ENCODE measurements at regions not wholly inside any gene's neighbourhood (a gene's known extent, or its start where the extent isn't known, plus 50 kb on each side); places are given as distances from the start of the nearest gene placed in this dataset.
A peak's percentile ranks its signal among the peaks of the same experiment; 100 is the strongest.

DNA sequence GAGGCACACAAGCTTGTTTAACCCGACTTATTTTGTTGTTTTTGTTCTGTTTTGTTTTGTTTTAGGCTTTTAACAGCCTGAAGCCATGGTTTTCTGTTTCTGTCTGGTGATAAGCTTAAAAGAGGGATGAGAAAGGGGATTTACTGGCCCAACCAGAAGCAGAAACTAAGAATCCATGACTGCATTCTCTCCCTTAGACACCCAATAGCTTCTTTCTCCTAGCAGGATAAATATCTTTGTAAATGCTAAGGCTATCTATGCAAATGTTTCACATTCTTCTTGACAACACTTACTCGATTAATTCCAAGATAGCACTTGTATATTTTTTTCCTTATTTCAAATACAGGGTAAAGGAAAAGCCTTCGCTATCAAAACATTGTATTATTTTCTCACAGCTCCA, 53.7 kb upstream of the SMAD1 start:
- DNase-seq: no peak

DNA sequence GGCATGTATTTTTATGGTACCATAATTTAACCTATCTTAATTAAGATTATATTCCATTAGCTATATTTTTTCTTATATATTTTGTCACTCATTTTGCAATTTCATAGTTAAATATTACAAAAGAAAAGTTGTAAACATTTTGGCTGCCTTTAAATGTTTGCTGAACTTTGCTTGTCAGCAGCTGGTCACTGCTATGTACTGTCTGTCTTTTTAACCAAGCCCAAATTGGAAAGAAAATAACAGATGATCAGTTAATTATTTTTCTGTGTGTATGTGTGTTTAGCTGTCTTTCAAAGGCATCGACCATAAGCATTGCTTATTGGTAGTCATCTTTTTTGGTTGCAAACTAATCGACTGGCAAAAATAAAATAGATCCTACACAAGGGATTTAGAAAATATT, 54.4 kb upstream of the SMAD1 start:
- DNase-seq: no peak

DNA sequence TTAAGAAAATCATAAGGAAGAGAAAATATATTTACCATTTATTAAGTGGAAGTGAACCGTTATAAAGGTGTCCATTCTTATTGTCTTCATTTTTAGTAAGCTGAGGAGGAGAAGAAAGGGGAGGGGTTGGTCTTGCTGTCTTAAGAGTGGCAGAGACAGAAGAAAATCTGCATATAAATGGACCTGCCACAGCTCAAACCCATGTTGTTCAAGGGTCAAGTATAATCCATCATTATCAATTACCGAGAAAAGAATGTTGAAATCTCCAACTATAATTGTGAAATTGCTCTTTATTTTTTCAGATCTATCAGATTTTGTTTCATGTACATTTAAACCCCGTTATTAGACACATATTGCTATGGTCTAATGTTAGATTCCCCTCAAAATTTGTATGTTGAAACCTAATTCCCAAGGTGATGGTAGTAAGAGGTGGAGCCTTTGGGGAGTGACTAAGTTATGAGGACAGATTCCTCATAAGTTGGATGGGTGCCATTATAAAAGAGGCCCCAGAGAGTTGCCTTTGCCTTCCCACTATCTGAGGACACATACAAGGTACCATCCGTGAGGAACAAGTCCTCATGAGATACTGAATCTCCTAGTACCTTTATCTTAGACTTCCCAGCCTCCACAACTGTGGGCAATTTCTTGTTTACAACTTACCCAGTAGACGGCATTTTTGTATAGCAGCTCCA, 58.5 kb upstream of the SMAD1 start:
- DNase-seq: no peak

DNA sequence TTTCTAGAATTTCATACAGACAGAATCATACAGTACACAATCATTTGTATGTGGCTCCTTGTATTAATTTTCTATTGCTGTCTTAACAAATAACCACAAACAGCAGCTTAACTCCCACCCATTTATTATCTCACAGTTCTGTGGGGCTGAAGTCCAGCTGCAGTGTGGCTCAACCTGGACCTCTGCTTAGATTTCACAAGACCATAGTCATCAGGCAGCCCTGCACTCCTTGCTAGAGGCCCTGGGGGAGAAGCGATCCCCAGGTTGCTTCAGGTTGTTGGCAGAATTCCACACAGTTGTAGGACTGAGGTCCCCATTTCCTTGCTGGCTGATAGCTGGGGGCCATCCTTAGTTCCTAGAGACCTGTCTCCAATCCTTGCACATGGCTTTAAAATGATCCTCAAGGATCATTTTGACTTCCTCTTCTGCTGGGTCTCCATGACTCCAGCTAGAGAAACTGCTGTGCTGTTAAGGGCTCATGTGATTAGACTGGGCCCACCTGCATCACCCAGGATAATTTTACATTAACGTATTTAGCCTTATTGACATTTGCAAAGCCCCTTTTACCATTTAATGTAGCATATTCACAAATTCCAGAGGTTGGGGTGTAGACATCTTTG, 60.9 kb upstream of the SMAD1 start:
- DNase-seq: no peak

DNA sequence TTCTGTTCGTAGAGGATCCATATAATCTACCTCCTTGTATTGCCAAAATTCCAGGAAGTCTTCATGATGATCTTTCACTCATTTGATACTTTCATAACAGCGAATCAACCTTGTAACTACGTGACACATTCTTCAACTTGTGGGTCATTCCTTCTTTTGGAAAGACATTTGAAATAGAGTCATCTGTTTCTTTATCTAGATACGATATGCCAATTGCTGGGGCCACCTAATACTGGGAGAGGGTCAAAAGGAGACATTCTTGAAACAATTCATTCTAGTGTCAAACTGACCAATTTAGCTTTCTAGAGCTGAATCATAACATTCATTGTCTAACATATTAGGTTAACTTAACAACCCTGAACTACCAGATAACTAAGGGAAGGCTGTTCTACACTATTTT, 62.9 kb upstream of the SMAD1 start:
- no peak for DNase-seq

DNA sequence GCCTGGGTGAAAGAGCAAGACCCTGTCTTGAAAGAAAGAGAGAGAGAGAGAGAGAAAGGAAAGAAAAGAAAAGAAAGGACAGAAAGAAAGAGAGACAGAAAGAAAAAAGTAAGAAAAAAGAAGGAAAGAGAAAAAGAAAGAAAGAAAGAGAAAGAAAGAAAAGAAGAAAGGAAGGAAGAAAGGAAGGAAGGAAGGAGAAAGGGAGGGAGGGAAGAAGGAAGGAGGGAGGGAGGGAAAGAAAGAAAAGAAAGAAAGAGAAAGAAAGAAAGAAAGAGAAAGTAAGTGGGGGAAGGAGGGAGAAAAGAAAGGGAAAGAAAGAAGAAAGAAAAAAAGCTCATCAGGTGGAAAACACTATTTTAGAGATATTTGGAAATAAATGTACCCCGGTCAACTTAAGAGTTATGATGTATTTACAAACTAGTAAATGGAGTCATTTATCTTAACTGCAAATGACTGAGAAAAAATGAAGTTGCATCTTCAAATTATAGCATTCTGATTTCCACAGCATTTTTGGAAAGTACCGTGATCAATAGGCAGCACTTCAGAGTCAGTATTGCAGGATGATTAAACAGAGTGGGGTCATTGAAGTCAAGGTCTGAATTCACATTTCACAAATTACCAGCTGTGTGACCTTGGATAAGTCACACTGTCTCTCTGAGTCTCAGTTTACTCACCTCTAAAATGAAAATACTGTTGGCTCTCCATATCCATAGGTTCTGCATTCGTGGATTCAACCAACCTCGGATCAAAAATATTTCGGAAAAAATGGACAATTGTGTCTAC, 64.1 kb upstream of the SMAD1 start:
- no peak for DNase-seq

DNA sequence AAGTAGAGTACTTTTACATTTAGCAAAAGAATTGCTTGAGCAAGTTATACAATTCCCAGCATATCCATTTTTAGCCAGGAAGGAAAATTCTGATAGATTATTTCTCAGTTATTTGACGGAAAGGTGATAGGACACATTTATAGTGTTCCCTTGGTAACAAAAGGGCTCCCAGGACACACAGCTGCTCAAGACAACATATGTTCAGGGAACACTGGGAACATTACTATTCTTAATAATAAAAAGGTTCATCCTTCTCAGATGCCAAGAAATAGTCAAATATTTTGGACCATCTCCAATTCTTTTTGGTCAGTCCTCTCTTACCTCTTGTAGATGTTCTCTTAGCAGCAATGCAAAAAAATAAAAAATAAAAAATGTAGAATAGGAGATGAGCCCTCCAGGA, 66.8 kb upstream of the SMAD1 start:
- no peak for DNase-seq

DNA sequence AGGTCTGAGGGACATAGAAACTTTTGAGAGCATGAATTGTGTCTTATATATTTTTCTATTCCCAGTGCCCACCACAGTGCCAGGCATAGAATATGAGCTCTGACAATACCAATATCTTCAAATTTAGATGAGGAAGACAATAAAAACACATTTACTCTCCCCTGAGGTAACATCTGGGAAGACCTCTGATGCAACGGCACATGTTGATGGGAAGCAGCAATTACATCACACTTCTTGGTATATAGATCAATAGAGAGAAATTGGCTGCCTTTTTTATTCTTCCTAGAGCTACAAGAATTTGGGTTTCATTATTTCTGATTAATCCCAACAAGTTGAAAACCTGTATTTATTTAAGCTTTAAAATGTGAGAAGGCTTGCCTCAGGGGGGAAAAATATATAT, 67.4 kb upstream of the SMAD1 start:
- no peak for DNase-seq

DNA sequence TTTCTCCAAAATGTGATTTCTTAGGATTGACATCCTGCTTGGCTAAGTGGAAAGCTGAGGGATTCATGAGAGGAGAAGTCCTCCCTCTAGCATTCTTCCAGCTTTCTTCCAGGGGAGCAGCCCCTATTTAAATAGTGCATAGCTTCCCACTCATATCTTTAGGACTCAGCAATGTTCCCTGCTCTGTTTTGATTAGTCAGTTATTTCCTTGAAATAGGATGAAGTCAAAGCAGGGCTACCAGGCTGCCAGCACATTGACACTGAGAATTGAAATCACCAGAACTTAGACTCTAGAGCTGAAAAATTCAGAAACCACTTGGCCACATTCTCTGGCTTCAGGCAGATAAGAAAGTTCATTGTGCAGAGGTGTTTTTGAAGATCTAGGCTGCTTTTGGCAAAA, 74.7 kb upstream of the SMAD1 start:
- no peak for DNase-seq

DNA sequence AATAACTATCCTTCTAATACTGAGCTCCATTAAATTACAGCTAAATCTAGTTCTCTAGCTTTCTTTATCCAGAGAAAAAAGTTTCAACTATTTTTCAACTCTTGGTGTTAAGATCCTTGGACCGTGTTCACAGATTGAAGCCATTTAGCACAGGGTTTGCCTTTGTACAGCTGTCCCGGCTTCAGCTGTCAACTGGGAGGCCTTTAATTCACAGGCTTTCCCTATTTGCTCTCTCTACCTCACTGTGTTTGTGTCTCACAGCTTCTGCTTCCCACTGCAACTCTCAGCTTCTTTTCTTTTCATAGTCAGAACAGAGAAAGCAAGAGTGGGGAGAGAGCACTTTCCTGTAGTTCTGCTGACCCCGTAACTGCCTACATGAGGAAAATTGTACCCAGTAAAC, 76.9 kb upstream of the SMAD1 start:
- DNase-seq: no peak

DNA sequence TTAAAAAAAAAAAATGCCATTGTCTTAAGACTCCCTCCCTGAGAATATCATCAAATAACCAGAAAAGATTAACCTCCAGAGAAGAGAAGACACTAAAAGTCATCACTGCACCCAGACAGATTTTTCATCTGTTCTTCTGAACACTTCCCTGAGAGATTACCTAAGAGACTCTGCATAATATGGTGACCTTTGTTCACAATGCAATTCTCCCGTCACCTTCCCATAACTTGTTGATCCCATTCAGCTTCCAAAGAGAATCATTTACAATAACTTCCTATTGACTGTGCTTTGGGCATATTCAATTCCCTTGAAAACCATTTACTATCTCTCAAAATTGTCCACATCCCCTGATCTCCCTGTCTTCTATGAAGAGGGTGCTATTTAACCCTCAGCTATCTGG, 85.1 kb upstream of the SMAD1 start:
- no peak for DNase-seq

DNA sequence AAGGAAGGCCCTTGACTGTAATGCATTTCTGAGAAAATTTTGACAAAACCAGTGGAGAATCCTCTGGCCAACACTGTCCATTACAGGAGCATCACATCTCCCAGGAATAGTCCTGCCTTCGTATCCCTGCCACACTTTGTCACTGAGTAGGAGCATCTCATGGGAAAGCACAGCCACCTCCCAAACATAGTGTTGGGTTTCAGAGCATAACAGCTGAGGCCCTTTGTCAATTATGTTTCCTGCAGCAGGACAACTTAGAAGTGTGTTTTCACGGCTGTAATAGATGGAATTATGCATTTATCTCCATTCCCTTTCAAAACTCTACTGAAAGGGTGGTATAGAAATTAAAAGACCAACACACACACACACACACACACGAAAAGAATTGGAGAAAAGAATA, 91.1 kb upstream of the SMAD1 start:
- no peak for DNase-seq

DNA sequence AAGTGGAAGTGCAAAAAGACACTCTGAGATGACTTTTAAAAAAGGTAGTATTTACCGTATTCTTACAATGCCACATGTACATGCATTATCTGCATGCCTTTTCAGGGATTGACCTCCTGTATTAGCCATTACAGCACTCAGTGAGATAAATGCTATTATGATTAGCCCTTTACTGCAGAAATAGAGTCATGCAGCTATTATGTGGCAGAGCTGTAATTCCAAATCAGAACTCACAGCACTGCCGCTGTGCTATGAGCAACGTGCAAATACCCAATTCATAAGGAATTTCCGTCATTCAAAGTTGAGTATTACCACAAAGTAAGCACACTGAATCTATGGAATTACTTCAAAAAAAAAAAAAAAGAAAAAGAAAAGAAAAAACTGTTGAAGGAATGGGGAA, 92.1 kb upstream of the SMAD1 start:
- DNase-seq: no peak

DNA sequence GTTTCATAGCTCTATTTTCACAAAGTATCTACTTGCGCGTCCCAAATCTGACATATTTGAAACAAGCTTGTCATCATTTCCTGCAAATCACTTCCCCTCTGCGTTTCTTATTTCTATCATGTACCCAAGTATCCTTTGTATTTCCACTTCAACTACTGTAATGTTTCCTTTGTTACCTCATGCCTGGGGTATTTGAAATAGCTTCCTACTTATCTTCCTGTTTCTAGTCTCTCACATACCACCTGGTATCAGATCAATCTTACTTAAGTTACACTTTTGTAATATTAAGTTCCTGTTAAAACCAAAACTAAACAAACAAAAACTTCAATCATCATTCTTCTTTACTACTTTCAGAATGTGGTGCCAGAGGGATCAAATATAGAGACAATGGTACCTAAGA, 93.6 kb upstream of the SMAD1 start:
- DNase-seq: no peak

DNA sequence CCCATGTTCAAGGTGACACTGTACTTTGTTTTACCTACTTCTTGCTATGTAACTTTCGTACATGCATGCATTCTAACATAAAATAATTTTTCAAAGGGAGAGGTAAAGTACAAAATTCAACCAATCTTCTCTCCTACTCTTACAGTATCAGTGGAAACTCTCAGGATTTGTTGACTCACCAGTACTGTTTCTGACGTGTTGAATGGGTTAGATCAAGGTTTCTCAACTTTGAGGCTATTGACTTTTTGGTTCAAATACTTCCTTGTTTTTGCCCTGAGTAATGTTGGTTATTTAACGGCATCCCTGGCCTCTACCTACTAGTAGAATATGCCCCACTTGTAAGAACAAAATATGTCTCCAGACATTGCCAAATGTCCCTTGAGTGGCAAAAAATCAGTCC, 94.6 kb upstream of the SMAD1 start:
- no peak for DNase-seq

DNA sequence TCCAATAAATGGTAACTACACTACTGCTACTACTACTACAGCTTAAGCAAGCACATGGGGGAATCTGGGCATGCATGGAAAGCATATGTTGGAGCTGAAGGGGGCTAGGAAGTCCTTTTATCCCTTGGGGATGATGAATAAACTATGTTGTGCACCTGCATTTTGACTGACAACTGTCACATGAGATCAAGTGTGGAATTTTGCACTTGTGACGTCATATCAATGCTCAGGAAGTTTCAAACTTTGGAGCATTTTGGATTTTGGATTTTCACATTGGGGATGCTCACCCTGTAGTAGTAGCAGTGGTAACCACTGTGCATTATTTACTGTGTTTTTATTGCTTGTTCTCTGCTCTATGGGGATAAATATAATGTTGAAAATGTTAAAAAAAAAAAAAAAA, 100.5 kb upstream of the SMAD1 start:
- no peak for DNase-seq

DNA sequence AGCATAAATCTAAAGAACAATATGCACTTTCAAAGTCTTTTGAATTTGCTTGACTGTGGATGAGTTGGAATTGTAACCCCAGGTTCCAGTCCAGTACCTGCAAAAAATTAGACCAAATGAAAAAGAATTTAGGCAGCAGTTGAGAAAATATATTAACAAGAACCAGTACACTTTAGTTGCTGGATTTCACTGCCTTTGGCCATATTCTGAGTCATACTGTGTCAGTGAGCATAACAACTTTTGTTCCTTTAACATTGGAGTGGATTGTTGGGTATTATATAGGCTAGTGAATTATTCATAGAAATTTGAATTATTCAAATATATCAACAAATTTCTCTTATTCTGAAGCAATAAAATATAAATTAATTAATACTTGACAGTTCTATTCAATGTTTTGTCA, 101.5 kb upstream of the SMAD1 start:
- DNase-seq: no peak

DNA sequence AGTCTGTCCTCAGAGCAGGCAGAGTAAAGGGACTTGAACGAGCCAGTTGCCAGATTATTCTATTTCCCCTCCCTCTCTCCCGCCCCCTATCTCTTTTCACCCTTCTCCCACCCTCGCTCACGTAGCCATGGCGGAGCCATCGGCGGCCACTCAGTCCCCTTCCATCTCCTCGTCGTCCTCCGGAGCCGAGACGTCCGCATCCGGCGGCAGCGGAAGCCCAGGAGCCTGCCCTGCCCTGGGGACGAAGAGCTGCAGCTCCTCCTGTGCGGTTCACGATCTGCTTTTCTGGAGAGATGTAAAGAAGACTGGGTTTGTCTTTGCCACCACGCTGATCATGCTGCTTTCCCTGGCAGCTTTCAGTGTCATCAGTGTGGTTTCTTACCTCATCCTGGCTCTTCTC, 106.2 kb upstream of the SMAD1 start:
- DNase-seq: no peak

DNA sequence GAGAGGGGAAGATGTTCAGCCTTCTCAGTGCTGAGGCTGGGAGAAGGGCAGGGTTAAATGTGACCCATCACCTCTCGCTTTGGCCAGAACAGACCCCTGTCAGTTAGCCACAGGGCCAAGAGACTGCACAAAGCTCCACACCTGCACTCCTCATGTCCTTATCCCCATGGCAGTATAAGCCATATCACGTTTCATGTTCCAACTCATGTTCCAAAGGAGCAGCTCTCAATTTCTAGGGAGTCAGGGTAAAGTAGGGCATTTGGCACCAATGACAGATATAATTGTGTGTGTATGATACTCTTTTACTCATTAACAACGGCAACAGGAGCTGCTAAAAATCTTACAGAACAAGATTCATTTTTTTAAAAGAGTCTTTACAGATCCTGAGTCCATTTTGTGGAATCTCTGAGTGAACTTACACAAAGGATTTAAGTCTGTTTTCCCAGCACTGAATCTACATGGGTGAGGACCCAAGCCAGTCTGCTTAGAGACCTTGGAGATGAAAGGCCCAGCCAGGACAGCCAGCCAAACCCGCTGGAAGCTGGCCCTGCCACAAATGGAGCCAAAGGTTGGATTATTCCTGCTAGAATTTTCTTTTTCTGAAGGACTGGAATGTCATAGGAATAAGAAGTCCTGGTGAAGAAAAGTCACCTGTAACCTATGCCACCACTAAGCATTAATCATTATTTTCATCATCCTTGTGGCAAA, 129.1 kb upstream of the SMAD1 start:
- DNase-seq: no peak

DNA sequence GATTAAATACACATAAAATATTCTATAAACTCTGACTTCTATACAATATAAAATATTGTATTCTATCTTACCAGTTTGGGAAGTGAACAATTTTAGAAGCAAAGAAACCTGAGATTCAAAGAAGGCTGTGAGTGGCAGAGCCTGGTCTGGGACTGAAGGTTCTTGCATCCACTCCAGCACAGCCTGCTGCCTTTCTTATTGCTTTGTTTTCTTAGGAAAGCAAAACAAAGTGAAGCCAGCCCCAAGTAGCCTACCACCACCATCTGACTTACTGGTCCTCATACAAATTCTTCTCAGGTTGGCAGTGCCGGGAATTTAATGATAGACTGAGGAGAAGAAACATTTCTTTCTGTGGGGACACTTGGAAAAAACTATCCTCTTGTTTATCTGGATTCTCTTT, 129.7 kb upstream of the SMAD1 start:
- DNase-seq: no peak

DNA sequence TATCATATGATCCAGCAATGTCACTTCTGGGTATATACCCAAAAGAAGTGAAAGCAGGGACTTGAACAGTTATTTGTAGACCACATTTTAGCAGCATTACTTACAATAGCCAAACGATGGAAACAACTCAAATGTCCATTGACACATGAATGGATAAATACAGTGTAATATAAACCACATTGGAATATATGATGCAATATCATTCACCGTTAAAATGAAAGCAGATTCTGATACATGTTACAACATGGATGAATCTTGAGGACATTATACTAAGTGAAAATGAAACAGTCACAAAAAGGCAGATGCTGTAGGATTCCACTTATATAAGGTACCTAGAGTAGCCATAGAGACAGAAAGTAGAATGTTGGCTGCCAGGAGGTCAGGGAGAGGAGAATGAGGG, 130.5 kb upstream of the SMAD1 start:
- no peak for DNase-seq

DNA sequence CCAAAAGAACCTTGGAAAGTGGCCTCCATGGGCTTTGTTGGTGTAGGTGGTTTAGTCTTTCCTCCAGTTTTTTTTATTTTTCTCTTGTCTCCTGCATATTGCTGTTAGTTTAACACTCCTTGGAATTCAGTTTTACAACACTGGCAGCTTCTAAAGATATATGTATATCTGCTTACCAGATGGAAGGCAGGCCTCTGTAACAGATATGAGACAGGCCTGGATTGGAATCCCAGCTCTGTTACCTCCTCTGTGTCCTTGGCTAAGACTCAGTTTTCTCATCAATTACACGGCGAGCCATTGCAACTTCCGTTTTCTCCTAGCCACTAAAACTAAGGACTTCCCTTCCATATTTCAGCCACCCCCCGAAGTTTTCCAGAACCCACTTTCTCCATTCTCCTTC, 133.4 kb upstream of the SMAD1 start:
- DNase-seq: no peak

DNA sequence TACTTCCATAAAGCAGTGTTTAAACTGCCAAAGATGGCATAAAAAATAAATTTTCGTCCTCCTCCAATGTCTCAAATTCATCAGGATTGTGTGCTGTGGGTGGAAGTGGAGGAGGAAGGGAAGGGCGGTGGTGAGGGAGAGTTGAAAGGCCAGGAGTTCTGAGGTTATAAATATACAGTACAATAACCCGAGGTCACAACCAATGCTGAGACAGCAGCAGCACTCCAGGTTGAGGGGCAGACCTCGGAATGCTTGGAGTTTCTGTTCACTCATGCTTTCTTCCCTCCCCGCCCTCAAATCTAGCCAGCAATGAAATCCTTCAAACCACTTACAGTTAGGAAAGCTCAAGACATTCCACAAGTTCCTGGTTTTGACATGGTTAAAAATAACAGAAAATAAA, 134.0 kb upstream of the SMAD1 start:
- peak; percentile 77 for DNase-seq

DNA sequence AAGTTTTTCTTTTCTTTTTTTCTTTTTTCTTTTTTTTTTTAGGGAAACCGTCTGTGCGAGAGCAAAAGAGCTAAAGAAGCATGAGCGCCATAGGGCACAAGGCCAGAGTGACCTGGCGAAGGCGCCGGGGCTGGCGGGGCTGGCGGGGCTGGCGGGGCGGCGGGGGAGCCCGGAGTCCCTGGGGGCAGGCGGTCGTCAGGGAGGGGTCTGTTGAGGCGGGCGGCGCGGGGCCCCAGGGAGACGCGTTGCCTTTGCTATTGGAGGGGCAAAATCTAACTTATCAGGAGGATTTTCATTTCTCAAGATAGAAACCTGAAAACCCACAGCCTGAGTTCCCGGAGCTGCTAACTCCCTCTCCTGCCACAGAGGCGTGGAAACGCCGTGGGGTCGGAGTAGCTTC, 135.6 kb upstream of the SMAD1 start:
- no peak for DNase-seq

Measured in fibroblast of skin of scalp (primary cell).